ENCODE measurements at regions not wholly inside any gene's neighbourhood (a gene's known extent, or its start where the extent isn't known, plus 50 kb on each side); places are given as distances from the start of the nearest gene placed in this dataset.
"Not testable (repeated sequence)": the region's sequence is repeated elsewhere in the genome, so short reads cannot be mapped to it uniquely, and the experiment has no call there.

DNA sequence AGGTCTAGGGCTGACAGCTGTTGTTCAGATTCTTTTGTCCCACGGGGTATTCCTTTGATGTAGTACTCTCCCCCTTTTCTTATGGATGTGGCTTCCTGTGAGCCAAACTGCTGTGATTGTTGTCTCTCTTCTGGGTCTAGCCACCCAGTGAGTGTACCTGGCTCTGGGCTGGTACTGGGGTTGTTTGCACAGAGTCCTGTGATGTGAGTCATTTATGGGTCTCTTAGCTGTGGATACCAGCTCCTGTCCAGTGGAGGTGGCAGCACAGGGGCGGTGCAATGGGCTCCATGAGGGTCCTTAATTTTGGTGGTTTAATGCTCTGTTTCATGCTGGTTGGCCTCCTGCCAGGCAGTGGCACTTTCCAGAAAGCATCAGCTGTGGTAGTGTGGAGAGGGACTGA is 161.3 kb downstream of the CAVIN4 start:
- Mint-ChIP-seq H3K9me3 (peaks cover 32% of the 10 kb centered on the region), H3K36me3 (no peaks in the 10 kb centered on the region), H3K4me3 (no peak overlapping the region), H3K27ac (no peak overlapping the region), H3K4me1 (no peaks in the 10 kb centered on the region), H3K27me3 (ENCODE audit: low read depth) (no peaks in the 10 kb centered on the region)
- TF ChIP-seq, protein P1, sequence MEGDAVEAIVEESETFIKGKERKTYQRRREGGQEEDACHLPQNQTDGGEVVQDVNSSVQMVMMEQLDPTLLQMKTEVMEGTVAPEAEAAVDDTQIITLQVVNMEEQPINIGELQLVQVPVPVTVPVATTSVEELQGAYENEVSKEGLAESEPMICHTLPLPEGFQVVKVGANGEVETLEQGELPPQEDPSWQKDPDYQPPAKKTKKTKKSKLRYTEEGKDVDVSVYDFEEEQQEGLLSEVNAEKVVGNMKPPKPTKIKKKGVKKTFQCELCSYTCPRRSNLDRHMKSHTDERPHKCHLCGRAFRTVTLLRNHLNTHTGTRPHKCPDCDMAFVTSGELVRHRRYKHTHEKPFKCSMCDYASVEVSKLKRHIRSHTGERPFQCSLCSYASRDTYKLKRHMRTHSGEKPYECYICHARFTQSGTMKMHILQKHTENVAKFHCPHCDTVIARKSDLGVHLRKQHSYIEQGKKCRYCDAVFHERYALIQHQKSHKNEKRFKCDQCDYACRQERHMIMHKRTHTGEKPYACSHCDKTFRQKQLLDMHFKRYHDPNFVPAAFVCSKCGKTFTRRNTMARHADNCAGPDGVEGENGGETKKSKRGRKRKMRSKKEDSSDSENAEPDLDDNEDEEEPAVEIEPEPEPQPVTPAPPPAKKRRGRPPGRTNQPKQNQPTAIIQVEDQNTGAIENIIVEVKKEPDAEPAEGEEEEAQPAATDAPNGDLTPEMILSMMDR (IDR thresholded peaks at IDR 0.05; ENCODE audit: unreplicated experiment): no peak
- DNase-seq (ENCODE audit: low spot score in 2 of 2, unreplicated experiment in 2 of 2): no peak

DNA sequence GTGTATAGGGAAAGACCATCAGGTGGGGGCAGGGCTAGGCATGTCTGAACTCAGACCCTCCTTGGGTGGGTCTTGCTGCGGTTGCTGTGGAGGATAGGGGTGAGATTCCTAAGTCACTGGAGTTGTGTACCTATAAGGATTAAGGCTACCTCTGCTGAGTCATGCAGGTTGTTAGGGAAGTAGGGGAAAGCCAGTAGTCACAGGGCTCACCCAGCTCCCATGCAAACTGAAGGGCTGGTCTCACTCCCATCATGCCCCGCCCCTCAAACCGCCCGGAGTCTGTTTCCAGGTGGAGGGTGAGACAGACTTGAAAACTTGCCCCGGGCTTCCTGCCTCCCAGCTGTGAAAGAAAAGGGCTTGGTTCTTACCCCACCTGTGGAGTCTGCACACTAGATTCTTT is 161.8 kb downstream of the CAVIN4 start:
- Mint-ChIP-seq H3K9me3 (peaks cover 35% of the 10 kb centered on the region), H3K36me3 (no peaks in the 10 kb centered on the region), H3K27me3 (ENCODE audit: low read depth) (no peaks in the 10 kb centered on the region), H3K27ac (no peak overlapping the region), H3K4me1 (no peaks in the 10 kb centered on the region), H3K4me3 (no peak overlapping the region)
- no peak for DNase-seq (ENCODE audit: low spot score in 2 of 2, unreplicated experiment in 2 of 2)
- TF ChIP-seq, protein P1 (IDR thresholded peaks at IDR 0.05; ENCODE audit: unreplicated experiment): no peak

DNA sequence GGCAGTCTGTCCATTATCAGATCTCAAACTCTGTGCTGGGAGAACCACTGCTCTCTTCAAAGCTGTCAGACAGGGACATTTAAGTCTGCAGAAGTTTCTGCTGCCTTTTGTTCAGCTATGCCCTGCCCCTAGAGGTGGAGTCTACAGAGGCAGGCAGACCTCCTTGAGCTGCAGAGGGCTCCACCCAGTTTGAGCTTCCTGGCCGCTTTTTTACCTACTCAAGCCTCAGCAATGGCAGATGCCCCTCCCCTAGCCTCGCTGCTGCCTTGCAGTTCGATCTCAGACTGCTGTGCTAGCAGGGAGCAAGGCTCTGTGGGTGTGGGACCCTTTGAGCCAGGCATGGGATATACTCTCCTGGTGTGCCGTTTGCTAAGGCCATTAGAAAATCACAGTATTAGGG is 171.1 kb downstream of the CAVIN4 start:
- H3K27ac Mint-ChIP-seq; H3K4me1 Mint-ChIP-seq; H3K36me3 Mint-ChIP-seq; H3K4me3 Mint-ChIP-seq; H3K27me3 Mint-ChIP-seq (ENCODE audit: low read depth); DNase-seq (ENCODE audit: low spot score in 2 of 2, unreplicated experiment in 2 of 2): not testable (repeated sequence)
- peaks cover 34% of the 10 kb centered on the region for H3K9me3 Mint-ChIP-seq

- TF ChIP-seq, protein P1 (IDR thresholded peaks at IDR 0.05; ENCODE audit: unreplicated experiment): no peak
- H3K4me1 Mint-ChIP-seq: peaks cover 12% of the 10 kb centered on the region
- H3K4me3 Mint-ChIP-seq: no peak overlapping the region
- peaks cover 4% of the 10 kb centered on the region for H3K27me3 Mint-ChIP-seq (ENCODE audit: low read depth)
- no peaks in the 10 kb centered on the region for H3K36me3 Mint-ChIP-seq
- H3K27ac Mint-ChIP-seq: no peak overlapping the region
- no peak for DNase-seq (ENCODE audit: low spot score in 2 of 2, unreplicated experiment in 2 of 2)
- H3K9me3 Mint-ChIP-seq: peaks cover 3% of the 10 kb centered on the region
Measured at GRCh38 chr9:100756217-100756616, 178.3 kb downstream of the CAVIN4 start.

DNA sequence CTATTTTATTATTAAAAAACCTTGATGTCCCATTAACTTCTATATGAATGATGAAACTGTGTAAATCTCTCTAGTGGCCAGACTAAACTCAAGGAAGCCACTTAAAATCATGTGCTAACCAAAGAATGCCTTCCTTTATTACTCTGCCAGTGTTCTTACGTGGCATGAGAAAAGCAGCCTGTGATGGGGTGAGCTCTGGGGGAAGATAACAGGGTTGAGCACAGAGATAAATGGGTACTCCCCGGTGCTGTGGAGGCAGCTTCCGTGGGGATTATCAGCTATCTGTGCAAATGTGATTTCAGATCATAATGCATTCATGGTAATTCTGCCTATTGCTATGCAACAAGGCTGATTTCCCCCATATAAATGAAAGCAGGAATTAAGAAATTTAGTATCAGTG is 181.3 kb downstream of the CAVIN4 start:
- TF ChIP-seq, protein P1 (IDR thresholded peaks at IDR 0.05; ENCODE audit: unreplicated experiment): no peak
- peaks cover 13% of the 10 kb centered on the region for H3K9me3 Mint-ChIP-seq
- no peak for DNase-seq (ENCODE audit: low spot score in 2 of 2, unreplicated experiment in 2 of 2)
- H3K4me3 Mint-ChIP-seq: no peak overlapping the region
- peaks cover 12% of the 10 kb centered on the region for H3K4me1 Mint-ChIP-seq
- H3K36me3 Mint-ChIP-seq: no peaks in the 10 kb centered on the region
- no peak overlapping the region for H3K27ac Mint-ChIP-seq
- peaks cover 4% of the 10 kb centered on the region for H3K27me3 Mint-ChIP-seq (ENCODE audit: low read depth)

DNA sequence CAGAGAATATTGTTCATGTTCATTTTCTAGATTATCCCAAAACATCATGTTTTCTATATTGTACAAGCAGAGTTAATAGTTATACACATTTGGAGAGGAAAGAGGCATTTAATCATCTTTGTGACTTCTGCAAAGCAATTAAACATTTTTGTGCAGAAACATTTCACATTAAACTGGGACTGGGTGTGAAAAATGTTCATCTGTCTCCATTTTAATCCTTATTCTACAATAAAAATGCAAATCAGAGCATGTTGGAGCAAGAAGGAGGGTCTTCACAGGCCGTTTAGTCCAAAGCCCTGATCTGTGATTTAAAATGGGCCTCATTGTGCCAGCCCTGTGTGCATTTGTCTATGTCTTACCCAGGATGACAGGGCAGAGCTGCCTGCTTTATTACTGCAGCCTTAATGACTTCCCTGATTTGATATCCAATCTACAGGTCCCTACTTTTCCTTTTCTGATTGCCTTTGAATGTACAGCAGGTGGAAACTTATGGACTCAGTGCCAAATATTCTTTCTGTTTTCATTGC is 183.5 kb downstream of the CAVIN4 start:
- peaks cover 13% of the 10 kb centered on the region for H3K9me3 Mint-ChIP-seq
- H3K4me3 Mint-ChIP-seq: no peak overlapping the region
- H3K4me1 Mint-ChIP-seq: peaks cover 12% of the 10 kb centered on the region
- H3K27me3 Mint-ChIP-seq (ENCODE audit: low read depth): no peaks in the 10 kb centered on the region
- H3K27ac Mint-ChIP-seq: no peak overlapping the region
- no peaks in the 10 kb centered on the region for H3K36me3 Mint-ChIP-seq
- DNase-seq (ENCODE audit: low spot score in 2 of 2, unreplicated experiment in 2 of 2): no peak
- TF ChIP-seq, protein P1 (IDR thresholded peaks at IDR 0.05; ENCODE audit: unreplicated experiment): no peak

Measured in mesothelial cell of epicardium (in vitro differentiated cells).